ENCODE measurements at regions not wholly inside any gene's neighbourhood (a gene's known extent, or its start where the extent isn't known, plus 50 kb on each side); places are given as distances from the start of the nearest gene placed in this dataset.

DNA sequence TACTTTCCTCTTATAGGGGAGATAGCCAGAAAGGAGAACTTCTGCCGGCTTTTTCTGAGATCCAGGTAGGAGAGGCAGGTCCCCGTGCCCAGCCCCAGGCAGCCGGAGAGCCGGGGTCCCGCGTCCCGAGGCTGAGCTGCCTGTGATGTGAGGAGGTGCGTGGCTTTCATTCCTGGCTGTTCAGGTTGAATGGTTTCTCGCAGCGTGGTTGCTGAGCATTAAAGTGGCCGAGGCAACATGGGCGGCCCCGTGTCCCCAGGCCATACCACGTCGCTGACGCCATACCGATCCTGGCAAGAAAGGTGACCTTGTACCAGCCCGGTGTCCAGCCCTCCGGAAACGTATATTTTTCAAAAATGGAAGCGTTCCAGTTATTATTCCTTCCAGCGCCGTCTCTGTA is 116.7 kb upstream of the MYL2 start:
- TF ChIP-seq, protein P1, sequence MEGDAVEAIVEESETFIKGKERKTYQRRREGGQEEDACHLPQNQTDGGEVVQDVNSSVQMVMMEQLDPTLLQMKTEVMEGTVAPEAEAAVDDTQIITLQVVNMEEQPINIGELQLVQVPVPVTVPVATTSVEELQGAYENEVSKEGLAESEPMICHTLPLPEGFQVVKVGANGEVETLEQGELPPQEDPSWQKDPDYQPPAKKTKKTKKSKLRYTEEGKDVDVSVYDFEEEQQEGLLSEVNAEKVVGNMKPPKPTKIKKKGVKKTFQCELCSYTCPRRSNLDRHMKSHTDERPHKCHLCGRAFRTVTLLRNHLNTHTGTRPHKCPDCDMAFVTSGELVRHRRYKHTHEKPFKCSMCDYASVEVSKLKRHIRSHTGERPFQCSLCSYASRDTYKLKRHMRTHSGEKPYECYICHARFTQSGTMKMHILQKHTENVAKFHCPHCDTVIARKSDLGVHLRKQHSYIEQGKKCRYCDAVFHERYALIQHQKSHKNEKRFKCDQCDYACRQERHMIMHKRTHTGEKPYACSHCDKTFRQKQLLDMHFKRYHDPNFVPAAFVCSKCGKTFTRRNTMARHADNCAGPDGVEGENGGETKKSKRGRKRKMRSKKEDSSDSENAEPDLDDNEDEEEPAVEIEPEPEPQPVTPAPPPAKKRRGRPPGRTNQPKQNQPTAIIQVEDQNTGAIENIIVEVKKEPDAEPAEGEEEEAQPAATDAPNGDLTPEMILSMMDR (IDR thresholded peaks at IDR 0.05), result no peak
- no peak for TF ChIP-seq POLR2AphosphoS5 (IDR thresholded peaks at IDR 0.05)
- no peak for TF ChIP-seq EP300 (IDR thresholded peaks at IDR 0.05; ENCODE audit: low read depth)

All from transverse colon (tissue), 4 donors.